T-helper 1 cell (primary cell): ENCODE measurements at regions not wholly inside any gene's neighbourhood (a gene's known extent, or its start where the extent isn't known, plus 50 kb on each side); places are given as distances from the start of the nearest gene placed in this dataset.

Source experiments
- DNase-seq, 5 donors: peaks; one replicate each; pipeline ENCODE4 v3.0.0-alpha.2; 2012 to 2020

DNA sequence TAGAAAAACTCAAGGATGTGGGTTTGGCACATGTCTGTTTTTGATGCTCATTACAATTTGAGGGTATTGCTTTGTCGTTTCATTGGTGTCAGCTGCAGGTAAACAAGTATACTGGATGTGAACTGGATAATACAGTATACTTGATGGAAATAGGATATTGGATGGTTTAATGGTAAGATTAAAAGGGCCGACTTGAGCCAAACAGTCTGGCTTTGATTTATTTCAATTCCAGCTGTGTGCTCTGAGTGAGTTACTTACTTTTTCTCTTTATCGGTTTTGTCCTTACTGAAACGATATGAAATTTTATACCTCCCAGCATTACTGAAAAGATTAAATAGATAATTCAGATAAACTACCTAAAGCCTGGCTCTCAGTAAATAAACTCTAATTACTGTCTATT is 227.6 kb downstream of the ASXL3 start:
- DNase-seq = no peak

- DNase-seq = no peak
Observed at GRCh38 chr18:33804258-33804657, 226.2 kb downstream of the ASXL3 start.

DNA sequence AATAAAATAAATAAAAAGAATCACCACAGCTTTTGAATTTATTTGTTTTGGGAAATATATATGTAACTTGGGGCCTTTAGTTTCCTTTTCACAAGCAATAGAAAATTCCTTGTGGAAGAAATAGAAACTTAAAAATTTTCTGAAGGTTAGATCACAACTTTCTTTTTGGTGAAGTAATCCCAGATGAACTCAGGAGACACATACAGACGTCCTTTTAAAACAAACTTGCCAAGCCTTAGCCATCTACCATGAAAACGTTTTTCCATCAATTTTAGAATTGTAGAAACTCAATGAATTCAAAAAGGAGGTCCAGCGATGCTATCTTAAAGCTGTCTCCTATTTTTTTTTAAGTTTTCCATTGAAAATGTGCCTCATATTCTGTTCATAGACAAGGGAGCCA is 225.6 kb downstream of the ASXL3 start:
- DNase-seq = no peak

GRCh38 chr18:33802955-33803354 is 224.9 kb downstream of the ASXL3 start:
- DNase-seq = no peak
